ENCODE measurements at regions not wholly inside any gene's neighbourhood (a gene's known extent, or its start where the extent isn't known, plus 50 kb on each side); places are given as distances from the start of the nearest gene placed in this dataset.
A peak's percentile ranks its signal among the peaks of the same experiment; 100 is the strongest.

DNA sequence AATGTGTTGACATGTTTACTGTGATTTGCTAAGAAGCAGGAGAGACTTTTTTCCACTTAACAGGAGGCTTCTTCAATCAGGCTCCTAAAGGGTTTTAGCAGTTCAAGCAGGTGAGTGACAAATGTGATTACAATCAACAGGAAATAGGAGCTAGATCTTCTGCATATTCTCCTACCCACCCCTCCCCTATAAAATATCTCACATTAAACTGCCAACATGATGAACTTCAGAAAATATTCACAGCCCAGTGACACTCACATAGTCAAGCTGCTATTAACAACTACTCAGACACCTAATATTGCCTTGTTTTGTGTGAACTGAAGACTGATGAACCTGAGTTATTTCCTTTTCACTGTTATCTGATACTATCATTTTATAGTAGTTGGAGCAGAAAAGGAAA, 55.9 kb upstream of the ANTXR2 start:
- H3K4me3 Mint-ChIP-seq: no peak overlapping the region
- H3K9me3 Mint-ChIP-seq: no peaks in the 10 kb centered on the region
- no peak overlapping the region for H3K27ac Mint-ChIP-seq
- H3K36me3 Mint-ChIP-seq (ENCODE audit: low read depth): no peaks in the 10 kb centered on the region
- no peaks in the 10 kb centered on the region for H3K27me3 Mint-ChIP-seq
- no peak for DNase-seq
- H3K4me1 Mint-ChIP-seq (ENCODE audit: low read depth): peaks cover 58% of the 10 kb centered on the region

DNA sequence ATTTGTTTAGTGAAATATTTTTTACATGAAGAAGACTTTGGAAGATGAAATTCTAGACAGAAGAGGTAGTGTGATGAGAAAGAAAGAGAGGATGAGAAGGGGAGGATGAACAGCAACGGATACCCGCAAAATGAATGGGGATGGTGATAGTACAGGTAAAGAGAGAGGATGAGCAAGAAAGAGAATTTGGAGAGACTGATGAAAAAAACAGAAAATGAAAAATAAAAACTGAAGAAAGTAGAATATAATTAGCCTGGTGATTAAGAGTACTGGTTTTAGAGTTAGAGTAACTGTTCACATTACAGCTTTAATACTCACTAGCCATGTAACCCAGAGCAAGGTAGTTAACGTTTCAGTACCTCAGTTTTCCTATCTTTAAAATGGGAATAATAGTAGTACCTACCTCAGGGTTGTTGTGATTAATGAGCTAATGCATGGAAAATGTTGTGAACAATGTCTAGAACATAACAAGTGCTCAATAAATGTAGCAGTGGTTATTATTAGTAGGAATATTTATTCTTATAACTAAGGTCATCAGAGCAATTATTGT, 54.9 kb upstream of the ANTXR2 start:
- Mint-ChIP-seq H3K9me3 (no peaks in the 10 kb centered on the region), H3K27ac (peak overlapping the region; percentile 85), H3K4me1 (ENCODE audit: low read depth) (peaks cover 62% of the 10 kb centered on the region), H3K36me3 (ENCODE audit: low read depth) (no peaks in the 10 kb centered on the region), H3K4me3 (no peak overlapping the region), H3K27me3 (no peaks in the 10 kb centered on the region)
- DNase-seq: no peak

DNA sequence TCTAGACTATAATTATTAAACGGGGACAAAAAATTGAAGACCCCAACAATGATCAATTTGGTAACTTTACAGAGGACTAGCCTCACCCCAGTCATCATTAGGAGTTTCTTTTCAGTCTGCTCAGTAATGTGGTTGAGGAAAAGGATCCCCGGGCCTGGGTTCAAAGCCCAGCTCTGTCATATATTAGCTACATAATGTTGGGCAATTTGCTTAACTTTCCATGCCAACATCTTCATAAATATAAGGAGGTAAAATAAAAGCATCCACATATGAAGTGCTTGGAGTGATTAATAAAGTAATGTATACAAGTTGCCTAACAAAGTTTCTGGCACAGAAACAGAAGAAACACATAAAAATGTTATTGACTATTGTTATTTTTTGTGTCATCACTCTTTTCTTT, 53.4 kb upstream of the ANTXR2 start:
- Mint-ChIP-seq H3K36me3 (ENCODE audit: low read depth) (no peaks in the 10 kb centered on the region), H3K9me3 (no peaks in the 10 kb centered on the region), H3K27me3 (no peaks in the 10 kb centered on the region), H3K4me3 (no peak overlapping the region), H3K4me1 (ENCODE audit: low read depth) (peaks cover 63% of the 10 kb centered on the region), H3K27ac (peak overlapping the region; percentile 59)
- DNase-seq: no peak

DNA sequence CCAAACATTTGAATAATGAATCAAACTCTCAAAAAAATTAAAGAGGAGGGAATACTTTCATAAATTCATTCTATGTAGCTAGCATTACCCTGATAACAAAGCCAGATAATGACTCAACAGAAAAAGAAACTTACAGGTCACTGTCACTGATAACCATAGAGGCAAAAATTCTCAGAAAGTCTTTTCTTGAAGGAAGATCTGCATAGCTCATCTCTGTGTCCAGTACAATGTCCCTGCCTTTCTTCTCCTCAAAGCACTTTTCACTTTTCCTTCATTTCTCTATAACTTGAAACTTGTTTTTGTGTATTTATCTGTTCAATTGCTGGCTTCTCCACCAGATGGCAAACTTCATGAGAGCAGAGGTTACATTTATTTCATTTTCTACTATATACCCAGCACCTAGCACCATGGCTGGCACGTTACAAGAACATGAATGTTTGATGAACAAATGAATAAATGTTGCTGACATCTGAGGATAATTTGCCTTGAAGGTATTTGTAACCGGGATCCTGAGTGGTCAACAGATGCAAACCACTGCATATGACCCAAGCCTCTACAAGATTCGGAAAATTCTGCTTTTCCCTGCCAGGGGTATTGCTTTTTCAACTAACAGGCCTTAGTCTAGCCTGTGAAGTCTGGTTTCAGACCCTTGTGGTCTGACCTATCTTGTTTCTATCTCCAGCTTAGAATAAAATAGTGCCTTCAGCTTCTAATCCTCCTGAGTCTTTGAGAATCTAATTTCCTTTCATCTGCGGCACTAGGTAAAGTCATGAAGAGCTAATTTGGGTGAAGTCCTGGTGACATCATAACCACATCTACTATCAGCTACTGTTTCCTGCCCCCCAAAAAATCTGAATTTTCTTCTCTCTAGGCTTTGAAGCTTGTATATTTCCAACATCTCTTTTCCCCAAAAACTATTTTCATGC, 52.5 kb upstream of the ANTXR2 start:
- peaks cover 61% of the 10 kb centered on the region for H3K4me1 Mint-ChIP-seq (ENCODE audit: low read depth)
- H3K9me3 Mint-ChIP-seq: no peaks in the 10 kb centered on the region
- no peaks in the 10 kb centered on the region for H3K27me3 Mint-ChIP-seq
- no peak for DNase-seq
- H3K27ac Mint-ChIP-seq: peak overlapping the region; percentile 59
- no peaks in the 10 kb centered on the region for H3K36me3 Mint-ChIP-seq (ENCODE audit: low read depth)
- peak overlapping the region; percentile 8 for H3K4me3 Mint-ChIP-seq

DNA sequence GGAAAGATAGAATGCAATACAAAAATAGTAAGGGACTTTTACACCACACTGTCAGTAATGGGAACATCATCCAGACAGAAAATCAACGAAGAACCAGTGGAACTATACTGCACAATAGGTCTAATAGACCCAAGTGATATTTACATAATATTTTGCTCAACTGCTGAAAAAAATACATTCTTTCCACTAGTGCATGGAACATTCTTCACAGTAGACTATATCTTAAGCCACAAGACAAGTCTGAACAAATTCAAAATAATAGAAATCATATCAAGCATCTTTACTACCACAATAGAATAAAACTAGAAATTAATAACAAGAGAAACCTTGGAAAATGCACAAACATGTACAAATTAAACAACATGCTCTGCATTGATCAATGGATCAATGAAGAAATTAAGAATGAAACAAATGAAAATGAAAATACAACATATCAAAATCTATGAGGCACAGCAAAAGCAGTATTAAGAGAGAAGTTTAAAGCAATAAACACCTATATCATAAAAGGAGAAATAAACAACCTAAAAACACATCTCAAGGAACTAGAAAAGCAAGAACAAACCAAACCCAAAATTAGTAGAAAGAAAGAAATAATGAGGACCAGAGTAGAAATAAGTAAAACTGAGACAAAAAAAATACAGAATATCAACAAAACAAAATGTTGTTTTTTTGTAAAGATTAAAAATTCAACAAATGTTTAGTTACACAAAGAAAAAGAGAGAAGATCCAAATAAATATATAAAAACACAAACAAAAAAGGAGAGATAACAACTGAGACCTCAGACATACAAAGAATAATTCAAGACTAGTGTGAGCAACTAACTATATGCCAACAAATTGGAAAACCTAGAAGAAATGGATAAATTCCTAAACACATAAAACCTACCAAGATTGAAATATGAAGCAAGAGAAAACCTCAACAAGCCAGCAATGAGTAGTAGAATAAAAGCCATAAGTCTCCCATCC, 51.5 kb upstream of the ANTXR2 start:
- Mint-ChIP-seq H3K36me3 (ENCODE audit: low read depth) (no peaks in the 10 kb centered on the region), H3K4me3 (no peak overlapping the region), H3K27me3 (no peaks in the 10 kb centered on the region), H3K4me1 (ENCODE audit: low read depth) (peaks cover 56% of the 10 kb centered on the region), H3K27ac (peak overlapping the region; percentile 59), H3K9me3 (no peaks in the 10 kb centered on the region)
- DNase-seq: no peak

Data from activated T-cell treated with anti-CD3 and anti-CD28 coated beads, Interleukin-2, amount 50 U/mL, for 24 hours (primary cell).